ENCODE measurements at regions not wholly inside any gene's neighbourhood (a gene's known extent, or its start where the extent isn't known, plus 50 kb on each side); places are given as distances from the start of the nearest gene placed in this dataset.
A peak's percentile ranks its signal among the peaks of the same experiment; 100 is the strongest.

DNA sequence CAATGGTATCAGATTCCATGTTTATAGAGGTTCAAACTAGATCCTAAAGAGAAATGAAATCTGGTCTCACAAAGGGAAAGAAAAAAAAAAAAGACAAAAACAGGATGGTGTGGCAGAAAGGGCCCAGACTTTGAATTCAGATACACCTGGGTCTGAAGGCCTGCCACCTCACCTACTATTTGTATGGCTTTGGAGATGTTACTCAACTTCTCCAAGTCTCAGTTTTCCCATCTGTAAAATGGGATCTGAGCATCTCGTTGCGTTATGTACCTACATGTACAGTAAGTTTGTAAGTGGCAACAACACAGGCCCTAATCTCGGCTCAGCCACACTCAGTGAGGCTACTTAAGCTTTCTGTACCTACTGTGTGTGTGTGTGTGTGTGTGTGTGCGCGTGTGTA, 147.5 kb upstream of the FGGY start:
- Histone ChIP-seq H3K4me3 (no peak overlapping the region), H3K9me3 (no peaks in the 10 kb centered on the region), H3K36me3 (no peaks in the 10 kb centered on the region), H3K4me1 (ENCODE audit: insufficient read depth) (peaks cover 4% of the 10 kb centered on the region), H3K27me3 (no peaks in the 10 kb centered on the region), H3K27ac (no peak overlapping the region)
- DNase-seq: no peak
- intact Hi-C loops (cut with DNase I): loop anchor here in 2 of 4 donors (10.0 kb wide), 2 partner anchors 85 to 165 kb away; no protein-coding TSS in a partner anchor
- TF ChIP-seq POLR2A (IDR thresholded peaks at IDR 0.05): no peak
- TF ChIP-seq, protein P1, sequence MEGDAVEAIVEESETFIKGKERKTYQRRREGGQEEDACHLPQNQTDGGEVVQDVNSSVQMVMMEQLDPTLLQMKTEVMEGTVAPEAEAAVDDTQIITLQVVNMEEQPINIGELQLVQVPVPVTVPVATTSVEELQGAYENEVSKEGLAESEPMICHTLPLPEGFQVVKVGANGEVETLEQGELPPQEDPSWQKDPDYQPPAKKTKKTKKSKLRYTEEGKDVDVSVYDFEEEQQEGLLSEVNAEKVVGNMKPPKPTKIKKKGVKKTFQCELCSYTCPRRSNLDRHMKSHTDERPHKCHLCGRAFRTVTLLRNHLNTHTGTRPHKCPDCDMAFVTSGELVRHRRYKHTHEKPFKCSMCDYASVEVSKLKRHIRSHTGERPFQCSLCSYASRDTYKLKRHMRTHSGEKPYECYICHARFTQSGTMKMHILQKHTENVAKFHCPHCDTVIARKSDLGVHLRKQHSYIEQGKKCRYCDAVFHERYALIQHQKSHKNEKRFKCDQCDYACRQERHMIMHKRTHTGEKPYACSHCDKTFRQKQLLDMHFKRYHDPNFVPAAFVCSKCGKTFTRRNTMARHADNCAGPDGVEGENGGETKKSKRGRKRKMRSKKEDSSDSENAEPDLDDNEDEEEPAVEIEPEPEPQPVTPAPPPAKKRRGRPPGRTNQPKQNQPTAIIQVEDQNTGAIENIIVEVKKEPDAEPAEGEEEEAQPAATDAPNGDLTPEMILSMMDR (IDR thresholded peaks at IDR 0.05): no peak
- no peak for TF ChIP-seq EP300 (IDR thresholded peaks at IDR 0.05)
- WGBS, 3 donors: 94 to 97% (median 94%) methylated on average over 5 of the region's 5 CpGs

GRCh38 chr1:59150577-59151386, 146.1 kb upstream of the FGGY start:
- 0 to 4% (median 3%) methylated on average over 4 of the region's 4 CpGs for WGBS, 3 donors
- intact Hi-C loops (cut with DNase I): loop anchor here in 1 of 4 donors (10.0 kb wide), 1 partner anchor 366 kb away; the partner anchor contains the start of gene JUN
- Histone ChIP-seq H3K4me1 (ENCODE audit: insufficient read depth) (peaks cover 4% of the 10 kb centered on the region), H3K36me3 (no peaks in the 10 kb centered on the region), H3K27me3 (no peaks in the 10 kb centered on the region), H3K9me3 (no peaks in the 10 kb centered on the region), H3K27ac (peak overlapping the region in 1 of 2 donors; percentile 55), H3K4me3 (no peak overlapping the region)
- peak; percentile 74 to 90 (median 84) for DNase-seq
- TF ChIP-seq EP300 (IDR thresholded peaks at IDR 0.05) (peak; percentile 72), POLR2A (IDR thresholded peaks at IDR 0.05) (no peak)
- TF ChIP-seq, protein P1 (IDR thresholded peaks at IDR 0.05): peak in 1 of 3 donors; percentile 15

DNA sequence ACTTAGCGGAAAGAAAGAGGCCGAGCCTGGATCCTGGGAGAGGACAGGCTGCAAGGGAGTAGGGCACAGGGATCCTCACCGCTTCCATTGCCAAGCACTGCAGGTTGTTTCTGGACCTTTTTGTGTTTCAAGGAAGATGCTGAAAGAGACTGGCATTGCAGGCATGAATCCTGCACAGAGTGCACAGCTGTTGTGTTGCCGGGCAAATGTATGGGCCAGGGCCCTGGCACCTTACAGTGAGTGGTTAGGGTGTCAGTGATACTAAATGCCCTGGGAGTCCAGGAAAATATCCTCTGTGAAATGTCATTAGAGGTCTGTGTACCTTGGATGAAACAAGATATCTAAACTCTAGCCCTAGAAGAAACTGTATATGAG, 145.5 kb upstream of the FGGY start:
- no peaks in the 10 kb centered on the region for H3K9me3 ChIP-seq
- 28 to 33% (median 28%) methylated on average over 4 of the region's 4 CpGs for WGBS, 3 donors
- H3K27me3 ChIP-seq: no peaks in the 10 kb centered on the region
- TF ChIP-seq, protein P1 (IDR thresholded peaks at IDR 0.05): no peak
- no peak for TF ChIP-seq POLR2A (IDR thresholded peaks at IDR 0.05)
- TF ChIP-seq EP300 (IDR thresholded peaks at IDR 0.05): no peak
- peaks cover 4% of the 10 kb centered on the region for H3K4me1 ChIP-seq (ENCODE audit: insufficient read depth)
- intact Hi-C loops (cut with DNase I): loop anchor here in 1 of 4 donors (10.0 kb wide), 1 partner anchor 367 kb away; the partner anchor contains the start of gene JUN
- no peak for DNase-seq
- no peaks in the 10 kb centered on the region for H3K36me3 ChIP-seq
- H3K4me3 ChIP-seq: no peak overlapping the region
- H3K27ac ChIP-seq: peak overlapping the region in 1 of 2 donors; percentile 55

DNA sequence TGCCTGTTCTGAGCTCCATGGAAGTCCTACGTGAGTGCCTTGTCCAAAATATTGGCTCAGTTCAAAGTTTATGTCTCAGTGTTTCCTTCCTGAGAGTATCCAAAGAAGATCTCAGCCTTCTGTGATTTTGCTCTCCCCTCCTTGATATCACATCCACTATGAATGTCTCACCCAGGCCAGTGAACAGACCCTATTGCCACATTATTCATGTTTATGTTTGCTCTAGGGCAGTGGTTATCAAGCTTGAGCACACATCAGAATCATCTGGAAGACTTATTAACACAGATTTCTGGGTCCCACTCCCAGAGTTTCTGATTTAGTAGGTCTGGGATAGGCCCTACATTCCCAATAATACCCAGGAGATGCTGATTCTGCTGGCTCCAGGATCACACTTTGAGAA, 145.0 kb upstream of the FGGY start:
- H3K27ac ChIP-seq: peak overlapping the region; percentile 35 to 55
- H3K36me3 ChIP-seq: no peaks in the 10 kb centered on the region
- H3K9me3 ChIP-seq: no peaks in the 10 kb centered on the region
- TF ChIP-seq POLR2A (IDR thresholded peaks at IDR 0.05) (no peak), EP300 (IDR thresholded peaks at IDR 0.05) (no peak)
- TF ChIP-seq, protein P1 (IDR thresholded peaks at IDR 0.05): no peak
- intact Hi-C loops (cut with DNase I): loop anchor here in 1 of 4 donors (10.0 kb wide), 1 partner anchor 367 kb away; the partner anchor contains the start of gene JUN
- H3K4me1 ChIP-seq (ENCODE audit: insufficient read depth): peaks cover 4% of the 10 kb centered on the region
- H3K27me3 ChIP-seq: no peaks in the 10 kb centered on the region
- H3K4me3 ChIP-seq: no peak overlapping the region
- WGBS, 3 donors: 45 to 71% (median 48%) methylated on average over 1 of the region's 1 CpG
- no peak for DNase-seq

Data from ovary (tissue), 7 donors.